ENCODE measurements at regions not wholly inside any gene's neighbourhood (a gene's known extent, or its start where the extent isn't known, plus 50 kb on each side); places are given as distances from the start of the nearest gene placed in this dataset.

- no peak for DNase-seq (ENCODE audit: insufficient read length, low spot score, missing footprints)
- H3K27me3 ChIP-seq (ENCODE audit: insufficient read depth, low read length), result no peaks in the 10 kb centered on the region
- TF ChIP-seq, protein P1, sequence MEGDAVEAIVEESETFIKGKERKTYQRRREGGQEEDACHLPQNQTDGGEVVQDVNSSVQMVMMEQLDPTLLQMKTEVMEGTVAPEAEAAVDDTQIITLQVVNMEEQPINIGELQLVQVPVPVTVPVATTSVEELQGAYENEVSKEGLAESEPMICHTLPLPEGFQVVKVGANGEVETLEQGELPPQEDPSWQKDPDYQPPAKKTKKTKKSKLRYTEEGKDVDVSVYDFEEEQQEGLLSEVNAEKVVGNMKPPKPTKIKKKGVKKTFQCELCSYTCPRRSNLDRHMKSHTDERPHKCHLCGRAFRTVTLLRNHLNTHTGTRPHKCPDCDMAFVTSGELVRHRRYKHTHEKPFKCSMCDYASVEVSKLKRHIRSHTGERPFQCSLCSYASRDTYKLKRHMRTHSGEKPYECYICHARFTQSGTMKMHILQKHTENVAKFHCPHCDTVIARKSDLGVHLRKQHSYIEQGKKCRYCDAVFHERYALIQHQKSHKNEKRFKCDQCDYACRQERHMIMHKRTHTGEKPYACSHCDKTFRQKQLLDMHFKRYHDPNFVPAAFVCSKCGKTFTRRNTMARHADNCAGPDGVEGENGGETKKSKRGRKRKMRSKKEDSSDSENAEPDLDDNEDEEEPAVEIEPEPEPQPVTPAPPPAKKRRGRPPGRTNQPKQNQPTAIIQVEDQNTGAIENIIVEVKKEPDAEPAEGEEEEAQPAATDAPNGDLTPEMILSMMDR (IDR thresholded peaks at IDR 0.05; ENCODE audit: extremely low read depth, low read depth, low read length), result no peak
- H3K36me3 ChIP-seq (ENCODE audit: insufficient read depth, low read length), result no peaks in the 10 kb centered on the region
- H2AFZ ChIP-seq (ENCODE audit: low read length), result no peak overlapping the region
- H3K4me1 ChIP-seq (ENCODE audit: insufficient read depth, low read length), result no peaks in the 10 kb centered on the region
- no peaks in the 10 kb centered on the region for H3K79me2 ChIP-seq (ENCODE audit: insufficient read depth, low read length)
- H3K4me2 ChIP-seq (ENCODE audit: insufficient read depth, low read length), result no peak overlapping the region
- H4K20me1 ChIP-seq (ENCODE audit: insufficient read depth, low read length), result no peaks in the 10 kb centered on the region
- peaks cover 6% of the 10 kb centered on the region for H3K9me3 ChIP-seq (ENCODE audit: low read depth, low read length)
- no peak overlapping the region for H3K4me3 ChIP-seq (ENCODE audit: insufficient read depth, low read length)
- no peak overlapping the region for H3K27ac ChIP-seq (ENCODE audit: low read depth, low read length)
Observed at GRCh38 chr4:115580901-115581300, 467.5 kb upstream of the NDST4 start.

DNA sequence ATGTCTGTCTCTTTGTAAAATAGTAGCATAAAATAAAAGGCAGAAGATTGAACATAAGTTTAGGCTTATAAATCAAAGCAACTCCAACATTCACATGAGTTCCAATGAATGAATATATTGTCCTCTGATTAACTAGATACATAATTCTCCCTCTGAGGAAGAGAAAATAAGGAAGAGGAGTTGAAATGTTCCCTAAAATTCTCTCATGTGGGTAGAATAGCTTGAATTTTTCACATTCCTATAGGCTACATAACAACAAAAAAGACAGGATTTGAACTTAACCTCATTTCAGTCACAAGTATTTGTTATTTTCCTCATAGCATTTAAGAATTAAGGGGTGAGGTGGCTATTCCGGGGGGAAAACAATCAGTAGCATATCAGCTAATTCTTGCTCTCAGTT is 462.4 kb upstream of the NDST4 start:
- Histone ChIP-seq H3K27me3 (ENCODE audit: insufficient read depth, low read length) (no peaks in the 10 kb centered on the region), H3K4me1 (ENCODE audit: insufficient read depth, low read length) (no peaks in the 10 kb centered on the region), H3K79me2 (ENCODE audit: insufficient read depth, low read length) (no peaks in the 10 kb centered on the region), H3K27ac (ENCODE audit: low read depth, low read length) (no peak overlapping the region), H3K4me3 (ENCODE audit: insufficient read depth, low read length) (no peak overlapping the region), H3K9me3 (ENCODE audit: low read depth, low read length) (peaks cover 3% of the 10 kb centered on the region), H3K36me3 (ENCODE audit: insufficient read depth, low read length) (no peaks in the 10 kb centered on the region), H2AFZ (ENCODE audit: low read length) (no peak overlapping the region), H3K4me2 (ENCODE audit: insufficient read depth, low read length) (no peak overlapping the region), H4K20me1 (ENCODE audit: insufficient read depth, low read length) (no peaks in the 10 kb centered on the region)
- TF ChIP-seq, protein P1 (IDR thresholded peaks at IDR 0.05; ENCODE audit: extremely low read depth, low read depth, low read length), result no peak
- no peak for DNase-seq (ENCODE audit: insufficient read length, low spot score, missing footprints)

- Histone ChIP-seq H3K27ac (ENCODE audit: low read depth, low read length) (no peak overlapping the region), H3K4me2 (ENCODE audit: insufficient read depth, low read length) (no peak overlapping the region), H2AFZ (ENCODE audit: low read length) (no peak overlapping the region), H3K4me3 (ENCODE audit: insufficient read depth, low read length) (no peak overlapping the region), H3K9me3 (ENCODE audit: low read depth, low read length) (no peaks in the 10 kb centered on the region), H3K79me2 (ENCODE audit: insufficient read depth, low read length) (no peaks in the 10 kb centered on the region), H3K36me3 (ENCODE audit: insufficient read depth, low read length) (no peaks in the 10 kb centered on the region), H3K27me3 (ENCODE audit: insufficient read depth, low read length) (no peaks in the 10 kb centered on the region), H3K4me1 (ENCODE audit: insufficient read depth, low read length) (no peaks in the 10 kb centered on the region), H4K20me1 (ENCODE audit: insufficient read depth, low read length) (no peaks in the 10 kb centered on the region)
- TF ChIP-seq, protein P1 (IDR thresholded peaks at IDR 0.05; ENCODE audit: extremely low read depth, low read depth, low read length), result no peak
- no peak for DNase-seq (ENCODE audit: insufficient read length, low spot score, missing footprints)
Observed at GRCh38 chr4:115562506-115562905, 449.1 kb upstream of the NDST4 start.

DNA sequence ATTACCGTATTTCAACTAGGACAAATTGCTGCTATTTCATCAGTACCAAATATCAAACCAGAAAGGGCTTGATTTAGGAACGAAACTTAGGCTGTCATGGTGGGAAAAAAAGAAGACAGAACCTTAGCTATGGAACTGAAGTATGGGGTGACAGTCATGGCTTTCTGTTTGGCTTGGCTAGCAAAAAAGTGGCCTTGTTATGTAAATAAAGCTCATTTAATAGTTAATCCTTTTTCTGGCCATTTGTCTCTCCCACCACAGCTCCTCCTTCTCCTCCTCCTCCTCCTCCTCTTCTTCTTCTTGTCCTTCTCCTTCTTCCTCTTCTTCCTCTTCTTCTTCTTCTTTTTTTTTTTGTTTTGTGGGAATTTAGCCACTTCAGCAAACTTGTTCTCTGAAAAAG is 434.7 kb upstream of the NDST4 start:
- no peaks in the 10 kb centered on the region for H3K9me3 ChIP-seq (ENCODE audit: low read depth, low read length)
- no peak overlapping the region for H3K27ac ChIP-seq (ENCODE audit: low read depth, low read length)
- no peaks in the 10 kb centered on the region for H3K79me2 ChIP-seq (ENCODE audit: insufficient read depth, low read length)
- H3K4me1 ChIP-seq (ENCODE audit: insufficient read depth, low read length), result no peaks in the 10 kb centered on the region
- no peaks in the 10 kb centered on the region for H3K27me3 ChIP-seq (ENCODE audit: insufficient read depth, low read length)
- H2AFZ ChIP-seq (ENCODE audit: low read length), result no peak overlapping the region
- H3K4me2 ChIP-seq (ENCODE audit: insufficient read depth, low read length), result no peak overlapping the region
- H3K36me3 ChIP-seq (ENCODE audit: insufficient read depth, low read length), result no peaks in the 10 kb centered on the region
- TF ChIP-seq, protein P1 (IDR thresholded peaks at IDR 0.05; ENCODE audit: extremely low read depth, low read depth, low read length), result no peak
- no peak overlapping the region for H3K4me3 ChIP-seq (ENCODE audit: insufficient read depth, low read length)
- no peak for DNase-seq (ENCODE audit: insufficient read length, low spot score, missing footprints)
- H4K20me1 ChIP-seq (ENCODE audit: insufficient read depth, low read length), result no peaks in the 10 kb centered on the region

All from osteoblast (primary cell).